ENCODE measurements at regions not wholly inside any gene's neighbourhood (a gene's known extent, or its start where the extent isn't known, plus 50 kb on each side); places are given as distances from the start of the nearest gene placed in this dataset.

DNA sequence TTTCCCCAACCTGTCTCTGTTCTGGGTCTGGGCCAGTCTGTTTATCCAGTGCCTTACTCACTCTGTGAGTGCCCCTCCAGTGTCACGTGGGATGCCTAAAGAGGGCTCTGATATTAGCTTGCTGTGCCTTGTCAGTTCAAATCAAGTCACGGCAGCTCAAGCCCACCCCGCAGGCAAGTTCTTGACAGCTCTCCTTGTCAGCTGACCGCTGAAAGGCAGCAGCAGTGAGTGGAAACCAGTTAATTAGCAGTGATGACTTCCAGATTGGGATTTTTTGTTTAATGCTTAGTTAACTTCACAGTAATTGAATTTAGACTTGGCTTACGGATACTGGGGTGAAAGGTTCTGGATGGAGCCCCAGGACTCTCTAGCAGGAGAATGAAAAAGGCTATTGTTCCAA lies 210.1 kb downstream of the PSAT1 start:
- no peak for DNase-seq

GRCh38 chr9:78510035-78510434 lies 213.1 kb downstream of the PSAT1 start:
- no peak for DNase-seq

- DNase-seq = no peak
These were observed 218.2 kb downstream of the PSAT1 start for GRCh38 chr9:78515108-78515507.

GRCh38 chr9:78519786-78520185 lies 222.9 kb downstream of the PSAT1 start:
- DNase-seq = no peak

GRCh38 chr9:78521680-78522079 lies 224.8 kb downstream of the PSAT1 start:
- no peak for DNase-seq

DNA sequence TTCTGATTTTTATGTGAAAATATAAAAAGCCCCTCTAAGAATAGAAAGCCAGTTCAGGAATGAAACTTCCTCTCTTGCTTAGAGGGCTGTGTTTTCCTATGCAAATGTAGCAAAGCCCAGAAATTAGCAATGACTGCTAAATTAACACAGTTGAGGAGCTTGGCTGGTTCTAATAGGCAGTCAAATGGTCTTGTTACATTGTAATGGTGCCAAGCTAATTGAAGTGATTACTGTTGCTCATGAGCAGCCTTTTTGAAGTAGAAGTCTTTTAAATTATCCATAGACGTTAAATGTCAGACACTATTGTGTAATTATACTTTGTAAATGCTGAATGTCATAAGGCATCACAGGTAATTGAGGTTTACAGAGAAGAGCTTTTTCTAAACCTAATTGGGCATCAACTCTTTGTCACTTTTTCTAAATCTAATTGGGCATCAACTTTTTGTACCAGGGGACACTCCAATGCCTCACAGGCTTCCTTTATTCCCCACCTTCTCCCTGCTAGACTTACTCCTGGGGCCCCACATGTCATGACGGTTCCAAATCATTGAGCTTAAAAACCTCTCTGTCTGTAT lies 229.1 kb downstream of the PSAT1 start:
- DNase-seq = no peak

DNA sequence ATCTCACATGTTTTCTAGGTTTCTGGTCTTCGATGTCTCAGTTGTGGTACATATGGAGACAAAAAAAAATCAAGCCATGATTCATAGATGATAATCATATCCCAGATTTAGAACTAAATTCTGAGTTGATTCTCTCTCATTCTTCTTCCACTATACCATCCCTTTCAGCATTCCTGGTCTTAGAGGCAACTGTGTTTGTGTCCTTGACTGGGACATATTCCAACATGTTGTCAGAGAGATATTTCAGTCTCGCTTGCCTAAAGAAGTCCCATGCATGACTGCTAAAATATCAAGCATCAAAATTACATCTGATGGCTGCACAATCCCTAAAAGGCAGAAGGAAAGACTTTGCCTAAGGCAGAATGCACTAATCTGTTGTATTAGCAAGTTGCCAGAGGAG lies 236.6 kb downstream of the PSAT1 start:
- no peak for DNase-seq

DNA sequence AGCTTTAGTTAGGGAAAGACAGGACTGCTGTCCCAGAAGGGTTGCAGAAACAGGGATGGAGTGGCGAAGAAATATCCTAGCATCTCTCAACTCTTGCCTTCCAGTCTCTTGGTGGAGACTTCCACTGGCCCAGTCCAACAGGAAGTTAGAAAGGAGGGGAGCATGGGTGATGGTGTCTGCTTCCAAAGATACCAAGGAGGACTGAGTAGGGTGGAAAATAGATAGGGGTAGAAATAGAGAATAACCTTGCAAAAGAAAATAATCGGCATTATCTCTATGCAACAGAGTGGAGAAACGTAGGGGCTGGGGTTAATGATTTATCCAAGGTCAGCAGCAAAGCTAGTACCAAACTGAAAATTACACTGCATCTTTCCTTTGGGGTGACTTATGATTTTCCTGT lies 242.3 kb downstream of the PSAT1 start:
- no peak for DNase-seq

GRCh38 chr9:78539904-78540303 lies 243.0 kb downstream of the PSAT1 start:
- no peak for DNase-seq

DNA sequence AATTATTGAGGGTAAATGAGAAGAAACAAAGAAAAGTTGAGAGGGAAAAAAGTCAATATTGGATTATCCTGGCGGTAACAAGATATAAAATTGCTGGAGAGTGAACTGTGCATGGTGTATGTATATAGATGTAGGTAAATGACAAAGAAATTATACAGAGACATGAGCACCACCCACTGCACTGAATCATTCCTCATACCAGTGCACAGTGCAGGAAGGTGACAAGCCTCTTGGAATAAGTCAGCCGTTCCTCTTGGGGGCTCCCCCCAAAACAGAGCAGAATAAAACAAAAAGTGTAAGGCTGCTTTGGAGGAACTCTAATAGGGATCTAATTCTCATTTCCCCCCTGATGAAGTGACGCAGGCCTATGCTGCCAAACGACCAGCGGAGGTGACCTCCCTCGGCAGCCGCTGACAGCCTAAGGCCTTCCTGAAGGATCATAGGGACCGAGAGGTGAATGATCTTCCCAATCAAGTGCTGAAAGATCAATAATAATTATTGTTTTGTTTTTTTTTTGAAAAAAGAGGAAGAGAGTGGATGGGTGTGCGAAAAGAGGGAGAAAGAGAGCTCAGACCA lies 245.0 kb downstream of the PSAT1 start:
- DNase-seq = no peak

- no peak for DNase-seq
These were observed 245.7 kb downstream of the PSAT1 start for GRCh38 chr9:78542491-78543181.

DNA sequence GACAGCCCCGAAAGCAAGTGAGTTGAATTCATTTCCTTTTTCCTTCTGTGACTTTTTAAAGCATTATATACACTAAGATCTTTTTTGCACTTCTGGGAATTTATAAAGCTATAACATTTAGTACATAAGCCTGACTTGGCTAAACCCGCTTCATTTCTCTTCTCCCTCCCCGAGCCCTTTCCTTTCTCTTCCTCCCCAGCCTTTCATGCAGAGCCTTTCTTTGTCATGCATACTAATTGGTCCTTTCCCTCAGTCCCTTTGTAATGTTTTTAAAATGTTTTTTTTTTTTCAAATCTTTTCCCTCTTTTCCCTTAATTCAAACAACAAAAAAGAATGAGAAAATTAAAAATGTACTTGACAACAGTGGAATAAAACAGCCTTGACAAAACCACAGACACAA lies 246.4 kb downstream of the PSAT1 start:
- DNase-seq = no peak

DNA sequence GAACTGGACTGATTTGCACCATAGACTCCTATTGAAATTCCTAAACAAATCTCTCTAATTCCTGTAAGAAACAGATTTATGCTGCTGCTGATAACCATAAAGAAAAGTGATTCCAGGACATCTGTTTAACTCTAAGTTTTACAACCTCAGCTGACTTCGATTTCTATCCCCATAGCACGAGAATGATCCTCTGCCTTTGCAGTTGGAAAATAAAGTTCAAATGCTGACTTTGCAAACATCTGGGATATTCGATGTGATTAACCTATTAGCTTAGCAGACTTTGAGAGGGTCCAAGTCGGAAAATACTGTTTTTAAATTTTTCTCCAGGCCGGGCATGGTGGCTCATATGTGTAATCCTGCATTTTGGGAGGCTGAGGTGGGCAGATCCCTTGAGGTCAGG lies 247.3 kb downstream of the PSAT1 start:
- DNase-seq = no peak

DNA sequence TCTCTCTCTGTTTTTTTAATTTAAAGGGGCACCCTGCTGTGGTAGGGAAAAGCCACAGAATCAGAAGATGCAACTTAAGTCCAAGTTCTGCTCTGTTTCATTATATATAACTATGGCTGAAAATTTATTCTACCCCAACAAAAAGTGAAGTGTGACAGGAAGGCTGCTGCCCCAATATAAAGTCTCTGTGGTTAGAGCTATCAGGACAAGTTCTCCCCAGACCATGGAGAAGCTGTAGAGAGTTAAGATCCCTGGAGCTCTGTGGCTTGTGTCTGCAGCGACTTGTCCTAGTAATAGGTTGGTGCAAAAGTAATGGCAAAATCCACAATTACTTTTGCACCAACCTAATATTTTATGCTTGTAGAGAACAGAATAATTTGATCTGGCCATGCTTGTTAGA lies 250.9 kb downstream of the PSAT1 start:
- no peak for DNase-seq

GRCh38 chr9:78548670-78549069 lies 251.7 kb downstream of the PSAT1 start:
- DNase-seq = no peak

DNA sequence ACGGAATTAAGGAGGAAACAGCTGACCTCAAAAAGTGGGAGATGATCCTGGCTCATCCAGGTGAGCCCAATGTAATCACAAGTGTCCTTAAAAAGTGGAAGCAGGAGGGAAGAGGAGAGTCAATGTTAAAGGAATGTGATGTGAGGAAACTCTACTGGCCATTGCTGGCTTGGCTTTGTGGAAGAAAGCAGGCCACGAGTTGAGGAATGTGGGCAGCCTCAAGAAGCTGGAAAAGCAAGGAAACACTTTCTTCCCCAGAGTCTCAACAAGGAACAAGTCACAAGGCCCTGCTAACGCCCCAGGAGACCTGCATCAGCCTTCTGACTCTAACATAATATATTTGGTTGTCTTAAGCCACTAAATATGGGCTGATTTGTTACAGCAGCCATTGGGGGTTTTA lies 252.8 kb downstream of the PSAT1 start:
- DNase-seq = no peak

DNA sequence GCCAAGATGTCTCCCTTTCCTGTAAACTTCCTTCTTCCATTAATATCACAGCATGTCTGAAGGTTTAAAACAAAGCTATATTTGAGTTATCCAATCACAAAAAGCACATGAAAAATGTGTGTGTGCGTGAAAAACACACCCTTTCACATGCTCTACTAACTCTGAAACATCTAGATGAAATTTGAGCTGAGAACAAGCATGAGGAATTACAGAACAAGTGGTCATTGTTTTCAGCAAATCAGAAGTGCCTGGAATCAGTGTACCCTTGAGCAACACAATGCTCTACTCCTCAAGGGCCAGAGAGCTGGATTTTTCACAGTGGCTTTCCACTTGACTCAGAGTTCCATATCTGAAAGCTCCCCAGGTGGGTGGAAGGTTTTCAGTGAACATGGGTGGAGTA lies 255.9 kb downstream of the PSAT1 start:
- no peak for DNase-seq

GRCh38 chr9:78557540-78557939 lies 260.6 kb downstream of the PSAT1 start:
- DNase-seq = no peak

DNA sequence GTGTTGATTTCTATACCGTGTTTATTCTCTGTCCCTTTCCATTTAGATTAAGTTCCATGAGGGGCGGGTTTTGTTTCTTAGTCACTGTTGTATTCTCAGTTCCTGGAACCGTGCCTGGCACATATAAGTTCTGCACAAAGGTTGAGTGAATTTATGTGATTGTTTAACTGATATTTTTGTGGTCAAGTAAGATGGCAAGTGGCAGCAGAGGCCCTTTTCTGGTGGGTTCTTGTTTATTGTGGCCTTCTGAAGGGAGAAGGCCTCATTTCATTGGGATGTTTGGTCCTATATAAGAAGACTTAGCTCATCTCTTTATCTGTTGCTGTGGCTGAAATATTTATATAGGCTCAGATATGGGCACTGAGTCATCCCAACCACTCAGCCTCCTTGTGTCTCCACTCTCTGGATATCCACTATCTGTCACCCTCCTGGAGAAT lies 262.5 kb downstream of the PSAT1 start:
- no peak for DNase-seq

GRCh38 chr9:78562021-78562420 lies 265.1 kb downstream of the PSAT1 start:
- no peak for DNase-seq

DNA sequence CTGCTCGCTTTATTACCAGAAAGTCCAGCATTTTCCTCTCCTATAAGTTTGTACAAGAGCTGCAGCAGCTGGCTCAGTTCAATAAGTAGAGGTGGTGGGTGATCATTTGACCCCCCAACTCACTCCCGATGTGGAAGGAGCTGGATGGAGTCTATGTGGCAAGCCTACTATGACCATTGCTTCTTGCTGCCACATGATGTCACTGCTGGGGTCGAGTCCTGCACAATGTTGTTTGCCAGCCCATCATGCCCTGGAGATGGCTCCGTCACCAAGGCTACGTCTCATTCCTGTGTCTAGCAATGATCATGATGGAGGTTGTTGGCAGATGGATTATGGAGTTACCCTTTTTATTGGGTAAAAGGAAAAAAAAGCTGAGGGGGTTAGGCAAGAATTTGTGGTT lies 266.3 kb downstream of the PSAT1 start:
- no peak for DNase-seq

DNA sequence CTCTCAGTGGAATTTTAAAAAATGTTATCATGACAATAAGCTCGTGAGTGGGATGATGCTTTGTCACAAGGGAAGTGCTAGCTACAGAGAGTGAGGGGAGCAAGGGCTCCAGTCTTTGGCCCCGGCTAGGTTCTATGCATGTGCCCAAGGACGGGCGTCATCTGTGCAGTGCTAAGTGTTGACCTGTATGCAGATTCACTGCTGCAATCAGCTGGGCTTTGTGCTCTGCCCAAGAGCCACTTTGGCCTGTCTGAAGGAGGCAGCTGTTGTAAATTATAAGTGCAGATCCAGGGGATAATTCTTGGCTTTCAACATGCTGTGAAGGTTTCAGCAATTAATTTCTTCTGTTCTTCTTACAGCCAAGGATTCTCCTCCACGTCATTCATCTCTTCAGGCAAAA lies 268.6 kb downstream of the PSAT1 start:
- DNase-seq = no peak

- DNase-seq = no peak
These were observed 269.6 kb downstream of the PSAT1 start for GRCh38 chr9:78566521-78566920.

DNA sequence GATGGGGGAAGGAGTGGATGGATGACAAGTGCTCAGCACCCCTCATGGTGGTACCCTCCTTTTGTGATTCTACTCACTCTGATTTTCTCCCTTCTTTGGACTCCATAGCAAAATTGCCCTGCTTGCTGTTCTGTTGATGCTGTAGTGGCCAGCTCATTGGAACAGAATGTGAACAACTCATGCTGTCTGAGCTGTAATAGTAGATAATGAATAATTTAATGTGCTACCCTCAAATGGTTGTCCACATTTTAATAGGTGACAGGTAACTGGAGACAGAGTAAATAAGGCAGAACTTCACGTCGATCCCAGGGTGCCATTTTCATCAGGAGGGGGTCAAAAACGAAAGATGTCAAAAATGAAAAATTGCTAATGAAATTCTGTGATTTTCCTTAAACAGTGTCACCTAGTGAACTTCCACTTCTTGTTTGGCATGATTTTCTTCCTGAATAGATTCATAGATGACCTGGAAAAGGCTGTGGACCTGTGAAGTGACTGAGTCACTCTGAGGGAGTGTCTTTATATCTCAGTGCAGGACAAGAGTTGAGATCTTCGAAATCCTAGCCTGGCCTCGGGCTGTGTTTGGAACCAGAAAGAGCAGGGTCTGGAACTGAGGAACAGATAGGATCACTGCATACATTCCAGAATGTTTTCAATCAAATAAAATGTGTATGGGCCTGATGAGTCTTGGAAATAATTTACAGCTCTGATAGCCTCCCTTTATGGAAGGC lies 270.2 kb downstream of the PSAT1 start:
- DNase-seq = no peak
